Loucy (cell line): ENCODE measurements at regions not wholly inside any gene's neighbourhood (a gene's known extent, or its start where the extent isn't known, plus 50 kb on each side); places are given as distances from the start of the nearest gene placed in this dataset.

Experiments
- H2AFZ ChIP-seq: fragments of 200-600 bp; sonication (generic); 2 replicates; pipeline ENCODE4 v1.6.0; 2016; ENCODE audit warnings: antibody characterized with exemption, mild to moderate bottlenecking, low read length, moderate library complexity
- H3F3A ChIP-seq: fragments of 200-600 bp; 2 replicates; pipeline ENCODE4 v1.6.0; 2016; ENCODE audit warnings: antibody characterized with exemption, low read depth, mild to moderate bottlenecking
- H3K27me3 ChIP-seq: fragments of 200-600 bp; sonication (generic); 2 replicates; pipeline ENCODE4 v1.6.1; 2014; ENCODE audit warnings: low read length, mild to moderate bottlenecking; ENCODE audit not compliant: insufficient read depth, poor library complexity, severe bottlenecking
- H3K36me3 ChIP-seq: fragments of 200-600 bp; sonication (generic); 2 replicates; pipeline ENCODE4 v1.6.1; 2016; ENCODE audit warnings: low read length; ENCODE audit not compliant: insufficient read depth
- H3K4me1 ChIP-seq: fragments of 200-600 bp; sonication (generic); 2 replicates; pipeline ENCODE4 v1.5.1; 2014; ENCODE audit warnings: low read length, mild to moderate bottlenecking; ENCODE audit not compliant: insufficient read depth, poor library complexity, severe bottlenecking
- H3K4me2 ChIP-seq: fragments of 200-600 bp; sonication (generic); 2 replicates; pipeline ENCODE4 v1.6.0; 2014; ENCODE audit warnings: antibody characterized with exemption, low read length, low read depth, mild to moderate bottlenecking; ENCODE audit not compliant: poor library complexity, severe bottlenecking
- H3K4me3 ChIP-seq: fragments of 200-600 bp; sonication (generic); 2 replicates; pipeline ENCODE4 v1.5.1; 2014; ENCODE audit warnings: low read length, mild to moderate bottlenecking, mixed read lengths; ENCODE audit not compliant: poor library complexity, severe bottlenecking
- H3K79me2 ChIP-seq: fragments of 200-600 bp; sonication (generic); 2 replicates; pipeline ENCODE4 v1.6.1; 2014; ENCODE audit warnings: low read length; ENCODE audit not compliant: insufficient read depth
- H3K9ac ChIP-seq: fragments of 200-600 bp; sonication (generic); 2 replicates; pipeline ENCODE4 v1.6.0; 2014; ENCODE audit warnings: mild to moderate bottlenecking, low read depth, low read length, moderate library complexity; ENCODE audit not compliant: poor library complexity, severe bottlenecking
- H3K9me2 ChIP-seq: fragments of 200-600 bp; sonication (generic); replicated peaks from 2 replicates; pipeline ENCODE4 v1.6.1; 2016; ENCODE audit warnings: low read depth, low read length, mixed read lengths
- H3K9me3 ChIP-seq: fragments of 200-600 bp; sonication (generic); 2 replicates; pipeline ENCODE4 v1.6.1; 2014; ENCODE audit warnings: mild to moderate bottlenecking, antibody characterized with exemption, low read length, low read depth; ENCODE audit not compliant: insufficient read depth
- H4K20me1 ChIP-seq: fragments of 200-600 bp; sonication (generic); 2 replicates; pipeline ENCODE4 v1.6.0; 2014; ENCODE audit warnings: antibody characterized with exemption, low read length, mild to moderate bottlenecking; ENCODE audit not compliant: insufficient read depth, poor library complexity, severe bottlenecking
- EZH2phosphoT487 ChIP-seq: fragments of 200-600 bp; IDR thresholded peaks from 2 replicates; pipeline ENCODE4 v1.6.1; 2018; ENCODE audit warnings: antibody characterized with exemption, mild to moderate bottlenecking, moderate library complexity, borderline replicate concordance
- TF ChIP-seq, protein P1 (sequence below): fragments of 200-600 bp; sonication (generic); conservative IDR thresholded peaks from 2 replicates; pipeline ENCODE4 v1.5.1; 2014; ENCODE audit warnings: mild to moderate bottlenecking, antibody characterized with exemption, low read length

DNA sequence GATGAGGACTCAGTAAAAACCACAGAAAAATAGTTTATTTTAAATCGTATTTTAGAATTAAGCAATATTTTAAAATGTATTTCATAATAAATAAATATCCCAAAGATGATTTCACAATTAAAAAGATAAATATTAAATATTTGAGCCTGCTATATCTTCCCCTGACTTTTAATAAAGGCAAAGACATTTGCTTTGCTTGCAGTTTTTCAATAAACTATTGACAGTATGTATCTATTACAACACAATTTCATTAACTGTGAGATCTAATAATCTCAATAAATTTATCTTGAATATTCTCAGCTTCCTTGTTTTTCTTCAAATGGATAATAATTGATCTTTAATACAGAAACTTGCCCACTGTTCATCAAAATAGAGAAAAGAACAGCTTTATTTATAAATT, 186.2 kb upstream of the TARS1 start:
- Histone ChIP-seq H3K36me3 (no peaks in the 10 kb centered on the region), H3K4me2 (no peak overlapping the region), H2AFZ (no peak overlapping the region), H3K9me3 (no peaks in the 10 kb centered on the region), H3K79me2 (no peaks in the 10 kb centered on the region), H3K9me2 (no peaks in the 10 kb centered on the region), H3K9ac (no peak overlapping the region), H3K4me1 (no peaks in the 10 kb centered on the region), H3K4me3 (no peak overlapping the region), H4K20me1 (no peaks in the 10 kb centered on the region), H3F3A (no peaks in the 10 kb centered on the region), H3K27me3 (no peaks in the 10 kb centered on the region)
- no peak for TF ChIP-seq EZH2phosphoT487
- TF ChIP-seq, protein P1, sequence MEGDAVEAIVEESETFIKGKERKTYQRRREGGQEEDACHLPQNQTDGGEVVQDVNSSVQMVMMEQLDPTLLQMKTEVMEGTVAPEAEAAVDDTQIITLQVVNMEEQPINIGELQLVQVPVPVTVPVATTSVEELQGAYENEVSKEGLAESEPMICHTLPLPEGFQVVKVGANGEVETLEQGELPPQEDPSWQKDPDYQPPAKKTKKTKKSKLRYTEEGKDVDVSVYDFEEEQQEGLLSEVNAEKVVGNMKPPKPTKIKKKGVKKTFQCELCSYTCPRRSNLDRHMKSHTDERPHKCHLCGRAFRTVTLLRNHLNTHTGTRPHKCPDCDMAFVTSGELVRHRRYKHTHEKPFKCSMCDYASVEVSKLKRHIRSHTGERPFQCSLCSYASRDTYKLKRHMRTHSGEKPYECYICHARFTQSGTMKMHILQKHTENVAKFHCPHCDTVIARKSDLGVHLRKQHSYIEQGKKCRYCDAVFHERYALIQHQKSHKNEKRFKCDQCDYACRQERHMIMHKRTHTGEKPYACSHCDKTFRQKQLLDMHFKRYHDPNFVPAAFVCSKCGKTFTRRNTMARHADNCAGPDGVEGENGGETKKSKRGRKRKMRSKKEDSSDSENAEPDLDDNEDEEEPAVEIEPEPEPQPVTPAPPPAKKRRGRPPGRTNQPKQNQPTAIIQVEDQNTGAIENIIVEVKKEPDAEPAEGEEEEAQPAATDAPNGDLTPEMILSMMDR, result no peak

GRCh38 chr5:33257807-33258429, 182.8 kb upstream of the TARS1 start:
- H3K36me3 ChIP-seq, result no peaks in the 10 kb centered on the region
- no peak overlapping the region for H3K9ac ChIP-seq
- H3K4me3 ChIP-seq, result no peak overlapping the region
- H3K4me1 ChIP-seq, result no peaks in the 10 kb centered on the region
- H3K27me3 ChIP-seq, result no peaks in the 10 kb centered on the region
- no peak overlapping the region for H3K4me2 ChIP-seq
- H2AFZ ChIP-seq, result no peak overlapping the region
- H4K20me1 ChIP-seq, result no peaks in the 10 kb centered on the region
- no peaks in the 10 kb centered on the region for H3K9me2 ChIP-seq
- H3F3A ChIP-seq, result no peaks in the 10 kb centered on the region
- H3K9me3 ChIP-seq, result no peaks in the 10 kb centered on the region
- H3K79me2 ChIP-seq, result no peaks in the 10 kb centered on the region
- no peak for TF ChIP-seq EZH2phosphoT487
- TF ChIP-seq, protein P1, result no peak; the same call in 1 of the 2 replicates

GRCh38 chr5:33258553-33258952, 182.2 kb upstream of the TARS1 start:
- Histone ChIP-seq H3F3A (no peaks in the 10 kb centered on the region), H4K20me1 (no peaks in the 10 kb centered on the region), H3K79me2 (no peaks in the 10 kb centered on the region), H3K9me2 (no peaks in the 10 kb centered on the region), H3K4me1 (no peaks in the 10 kb centered on the region), H3K9me3 (no peaks in the 10 kb centered on the region), H2AFZ (no peak overlapping the region), H3K27me3 (no peaks in the 10 kb centered on the region), H3K36me3 (no peaks in the 10 kb centered on the region), H3K4me2 (no peak overlapping the region), H3K4me3 (no peak overlapping the region), H3K9ac (no peak overlapping the region)
- TF ChIP-seq EZH2phosphoT487, result no peak
- TF ChIP-seq, protein P1, result no peak
